GM23248 (cell line): ENCODE measurements at regions not wholly inside any gene's neighbourhood (a gene's known extent, or its start where the extent isn't known, plus 50 kb on each side); places are given as distances from the start of the nearest gene placed in this dataset.
A peak's percentile ranks its signal among the peaks of the same experiment; 100 is the strongest.

Experiments
- DNase-seq: peaks from one replicate; pipeline ENCODE4 v3.0.0-alpha.2; 2015
- H2AFZ ChIP-seq: fragments of 200-600 bp; sonication (generic); 2 replicates; pipeline ENCODE4 v1.6.1; 2016; ENCODE audit warnings: antibody characterized with exemption
- H3F3A ChIP-seq: fragments of 200-600 bp; sonication (generic); 2 replicates; pipeline ENCODE4 v1.6.1; 2016; ENCODE audit warnings: mild to moderate bottlenecking, antibody characterized with exemption, mixed run types; ENCODE audit not compliant: insufficient read depth
- H3K27ac ChIP-seq: fragments of 200-600 bp; sonication (generic); 2 replicates; pipeline ENCODE4 v1.5.1; 2016; ENCODE audit warnings: mild to moderate bottlenecking
- H3K27me3 ChIP-seq: fragments of 200-600 bp; sonication (generic); replicated peaks from 2 replicates; pipeline ENCODE4 v1.6.1; 2016; ENCODE audit warnings: mild to moderate bottlenecking; ENCODE audit not compliant: insufficient read depth
- H3K36me3 ChIP-seq: fragments of 200-600 bp; sonication (generic); 2 replicates; pipeline ENCODE4 v1.6.1; 2016; ENCODE audit warnings: low read depth, mild to moderate bottlenecking
- H3K4me1 ChIP-seq: fragments of 200-600 bp; sonication (generic); 2 replicates; pipeline ENCODE4 v1.6.1; 2016; ENCODE audit warnings: mild to moderate bottlenecking; ENCODE audit not compliant: insufficient read depth
- H3K4me2 ChIP-seq: fragments of 200-600 bp; sonication (generic); one replicate; pipeline ENCODE4 v1.6.1; 2016; ENCODE audit warnings: mild to moderate bottlenecking; ENCODE audit not compliant: unreplicated experiment
- H3K4me3 ChIP-seq: fragments of 200-600 bp; sonication (generic); 2 replicates; pipeline ENCODE4 v1.5.1; 2016; ENCODE audit warnings: mild to moderate bottlenecking
- H3K79me2 ChIP-seq: fragments of 200-600 bp; sonication (generic); 2 replicates; pipeline ENCODE4 v1.6.1; 2016; ENCODE audit warnings: mild to moderate bottlenecking; ENCODE audit not compliant: insufficient read depth
- H3K9ac ChIP-seq: fragments of 200-600 bp; sonication (generic); 2 replicates; pipeline ENCODE4 v1.6.1; 2016; ENCODE audit warnings: mild to moderate bottlenecking
- H3K9me2 ChIP-seq: fragments of 200-600 bp; sonication (generic); 2 replicates; pipeline ENCODE4 v1.6.1; 2016; ENCODE audit warnings: mixed run types, mild to moderate bottlenecking, moderate library complexity; ENCODE audit not compliant: insufficient read depth
- H3K9me3 ChIP-seq: fragments of 200-600 bp; sonication (generic); one replicate; pipeline ENCODE4 v1.6.1; 2017; ENCODE audit warnings: low read depth
- H4K20me1 ChIP-seq: fragments of 200-600 bp; sonication (generic); 2 replicates; pipeline ENCODE4 v1.6.0; 2016; ENCODE audit not compliant: insufficient read depth
- EZH2 ChIP-seq: fragments of 200-600 bp; sonication (generic); IDR thresholded peaks from 2 replicates; pipeline ENCODE4 v1.6.1; 2018; ENCODE audit warnings: antibody characterized with exemption, mild to moderate bottlenecking; ENCODE audit not compliant: insufficient read depth, poor library complexity, severe bottlenecking
- EZH2phosphoT487 ChIP-seq: fragments of 200-600 bp; sonication (generic); IDR thresholded peaks from 2 replicates; pipeline ENCODE4 v1.6.1; 2018; ENCODE audit warnings: antibody characterized with exemption, moderate library complexity, mild to moderate bottlenecking, low read depth; ENCODE audit not compliant: insufficient read depth
- WGBS, 2 experiments: methylation state at CpG; one replicate each; pipeline ENCODE4 v1.1.6; 2015 to 2017; ENCODE audit warnings: low lambda C conversion rate in 2 of 2, low coverage in 1 of 2; ENCODE audit errors: missing lambda C conversion rate in 2 of 2; 5-methylcytosine and 5-hydroxymethylcytosine counted together
- in situ Hi-C: fragments of 300-500 bp; cut with MboI; formaldehyde crosslinking; loops from 2 replicates; pipeline ENCODE4 v1.15.0; 2020

DNA sequence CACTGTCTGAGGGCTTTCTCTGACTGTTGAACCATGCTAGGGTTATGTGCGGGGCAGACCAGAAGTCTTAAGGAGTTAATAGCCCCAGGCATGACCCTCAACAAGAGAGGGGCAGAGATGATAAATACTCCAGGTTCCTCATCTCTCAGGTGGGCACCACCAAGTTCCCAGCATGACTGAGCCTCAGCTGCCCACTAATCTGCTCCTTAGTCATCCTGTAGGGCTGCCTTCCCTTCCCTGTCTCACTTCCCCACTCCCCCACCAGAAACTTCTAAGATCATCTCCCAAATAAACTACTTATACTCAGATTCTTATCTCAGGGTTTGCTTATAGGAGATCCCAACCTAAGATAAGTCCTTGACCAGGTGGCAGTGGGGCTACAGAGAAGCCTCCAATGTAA is 101.7 kb upstream of the PRNP start:
- Histone ChIP-seq H3K4me3 (no peak overlapping the region), H3K9me3 (no peaks in the 10 kb centered on the region), H3K79me2 (no peaks in the 10 kb centered on the region), H3K9ac (no peak overlapping the region), H3K36me3 (no peaks in the 10 kb centered on the region), H3K9me2 (no peaks in the 10 kb centered on the region), H3K27ac (no peak overlapping the region), H3K4me2 (no peak overlapping the region), H2AFZ (no peak overlapping the region), H4K20me1 (no peaks in the 10 kb centered on the region), H3K4me1 (no peaks in the 10 kb centered on the region), H3F3A (no peaks in the 10 kb centered on the region), H3K27me3 (no peaks in the 10 kb centered on the region)
- no peak for DNase-seq
- in situ Hi-C loops, result no loop called here
- WGBS, 2 experiments, result 80 to 100% methylated on average over 1 of the region's 1 CpG
- TF ChIP-seq EZH2phosphoT487 (no peak), EZH2 (no peak)

DNA sequence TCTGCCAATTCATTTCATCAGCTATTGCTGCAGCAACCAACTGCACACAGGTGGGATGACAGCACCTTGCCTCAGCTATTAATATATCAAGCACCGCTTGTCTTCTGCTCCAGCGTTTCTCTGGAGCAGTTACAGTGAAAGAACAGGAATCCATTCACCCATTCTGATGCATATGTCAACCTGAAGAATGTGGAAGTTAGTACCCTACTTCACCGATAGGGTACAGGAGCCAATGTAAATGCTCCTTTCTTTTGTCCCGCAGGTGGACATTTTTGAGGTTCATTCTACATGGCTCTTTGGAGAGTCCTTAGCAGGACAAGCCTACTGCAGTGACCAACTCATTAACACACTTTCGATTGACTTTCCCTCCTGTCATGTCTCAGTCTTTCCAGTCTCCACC is 104.4 kb upstream of the PRNP start:
- Histone ChIP-seq H3K4me3 (no peak overlapping the region), H3K9me3 (no peaks in the 10 kb centered on the region), H3F3A (no peaks in the 10 kb centered on the region), H3K79me2 (no peaks in the 10 kb centered on the region), H3K27me3 (no peaks in the 10 kb centered on the region), H3K9ac (no peak overlapping the region), H4K20me1 (no peaks in the 10 kb centered on the region), H2AFZ (no peak overlapping the region), H3K4me1 (no peaks in the 10 kb centered on the region), H3K9me2 (no peaks in the 10 kb centered on the region), H3K36me3 (no peaks in the 10 kb centered on the region), H3K4me2 (no peak overlapping the region), H3K27ac (no peak overlapping the region)
- TF ChIP-seq EZH2phosphoT487 (no peak), EZH2 (no peak)
- in situ Hi-C loops, result no loop called here
- 71 to 78% methylated on average over 5 of the region's 5 CpGs for WGBS, 2 experiments
- no peak for DNase-seq

DNA sequence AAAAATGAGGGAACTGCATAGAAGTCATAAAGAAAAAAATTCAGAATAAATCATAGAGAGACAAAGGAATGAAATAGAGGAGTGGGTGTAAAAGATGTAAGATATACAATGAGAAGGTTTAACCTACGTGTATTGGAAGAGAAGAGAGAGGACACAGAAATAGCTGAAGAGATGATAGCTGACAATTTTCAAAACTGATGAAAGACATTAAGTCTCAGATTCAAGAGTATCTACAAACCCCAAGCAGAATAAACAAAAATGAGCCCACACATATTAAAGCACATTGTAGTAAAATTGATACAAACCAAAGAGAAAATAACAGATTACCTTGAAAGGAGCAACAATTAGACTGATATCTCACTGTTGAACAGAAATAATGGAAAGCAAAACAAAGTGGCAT is 107.9 kb upstream of the PRNP start:
- Histone ChIP-seq H3K27ac (no peak overlapping the region), H3K4me2 (no peak overlapping the region), H3K79me2 (no peaks in the 10 kb centered on the region), H2AFZ (no peak overlapping the region), H4K20me1 (no peaks in the 10 kb centered on the region), H3K27me3 (no peaks in the 10 kb centered on the region), H3K36me3 (no peaks in the 10 kb centered on the region), H3K9ac (no peak overlapping the region), H3F3A (peaks cover 16% of the 10 kb centered on the region), H3K9me3 (no peaks in the 10 kb centered on the region), H3K4me1 (peaks cover 14% of the 10 kb centered on the region), H3K4me3 (no peak overlapping the region), H3K9me2 (no peaks in the 10 kb centered on the region)
- WGBS, 2 experiments, result 86 to 92% methylated on average over 1 of the region's 1 CpG
- in situ Hi-C loops, result no loop called here
- no peak for TF ChIP-seq EZH2
- TF ChIP-seq EZH2phosphoT487, result no peak
- no peak for DNase-seq

DNA sequence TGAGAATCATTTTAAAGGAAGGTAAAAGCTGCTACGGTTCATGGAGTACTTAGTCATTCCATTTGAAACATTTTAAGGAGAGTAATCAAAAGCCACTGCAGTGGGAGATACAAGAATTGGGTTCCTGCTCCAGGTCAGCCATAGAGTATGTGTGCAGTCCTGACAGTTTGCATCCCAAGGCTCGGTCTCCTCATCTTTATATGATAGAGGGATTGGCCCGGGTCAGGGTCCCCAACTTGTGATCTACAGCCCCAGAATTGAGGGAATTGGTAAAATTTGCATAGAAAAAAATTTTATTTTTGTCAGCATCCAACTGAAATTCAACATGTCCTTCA is 111.9 kb upstream of the PRNP start:
- Histone ChIP-seq H3K27ac (peak overlapping the region; percentile 86), H3F3A (peaks cover 18% of the 10 kb centered on the region), H3K4me3 (peak overlapping the region; percentile 51), H3K4me1 (peaks cover 22% of the 10 kb centered on the region), H3K9me2 (no peaks in the 10 kb centered on the region), H3K9me3 (no peaks in the 10 kb centered on the region), H3K9ac (peak overlapping the region; percentile 67), H3K79me2 (no peaks in the 10 kb centered on the region), H3K4me2 (peak overlapping the region; percentile 69), H2AFZ (peak overlapping the region; percentile 75), H4K20me1 (no peaks in the 10 kb centered on the region), H3K36me3 (no peaks in the 10 kb centered on the region), H3K27me3 (no peaks in the 10 kb centered on the region)
- 66 to 69% methylated on average over 3 of the region's 3 CpGs for WGBS, 2 experiments
- no peak for TF ChIP-seq EZH2phosphoT487
- TF ChIP-seq EZH2, result no peak
- in situ Hi-C loops, result no loop called here
- DNase-seq, result no peak

DNA sequence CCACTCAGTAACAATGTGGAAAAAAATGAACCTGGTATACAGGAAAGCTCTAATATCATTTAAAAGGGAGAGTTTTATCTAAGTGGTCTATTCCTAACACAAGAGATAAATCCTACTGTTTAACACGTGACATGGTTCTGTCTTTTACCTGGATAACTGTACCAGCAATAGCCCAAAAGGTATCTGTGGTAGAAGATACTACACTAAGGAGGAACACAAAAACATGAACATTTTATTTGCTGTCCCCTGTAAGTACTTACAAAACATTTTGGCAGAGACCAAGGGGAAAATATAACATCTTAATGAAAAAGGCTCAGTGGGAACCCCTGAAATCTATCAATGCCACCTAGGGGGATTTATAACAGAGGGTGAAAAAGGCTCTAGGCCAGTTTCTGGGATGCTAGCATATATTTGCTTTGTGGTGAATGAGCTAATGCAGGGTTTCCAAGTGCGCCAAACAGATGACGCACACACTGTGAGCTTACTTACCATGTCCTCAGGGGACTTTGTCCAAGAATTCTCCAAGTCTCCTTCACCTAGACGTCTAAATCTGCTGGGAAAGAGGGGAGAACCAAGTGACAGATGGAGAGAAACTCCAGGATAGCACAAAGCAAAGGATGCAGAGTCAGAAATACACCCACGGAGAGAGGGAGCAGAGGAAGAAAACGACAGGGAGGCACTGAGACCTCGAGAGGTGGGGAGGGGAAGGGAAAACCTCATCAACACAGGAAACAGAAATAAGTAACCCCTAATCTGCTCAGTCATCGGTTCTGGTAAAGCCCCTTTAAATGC is 112.5 kb upstream of the PRNP start:
- no peaks in the 10 kb centered on the region for H3K27me3 ChIP-seq
- no peaks in the 10 kb centered on the region for H3K79me2 ChIP-seq
- peak overlapping the region; percentile 86 for H3K27ac ChIP-seq
- H4K20me1 ChIP-seq, result no peaks in the 10 kb centered on the region
- in situ Hi-C loops, result no loop called here
- no peaks in the 10 kb centered on the region for H3K9me3 ChIP-seq
- H3K36me3 ChIP-seq, result no peaks in the 10 kb centered on the region
- peaks cover 22% of the 10 kb centered on the region for H3K4me1 ChIP-seq
- TF ChIP-seq EZH2phosphoT487 (no peak), EZH2 (no peak)
- WGBS, 2 experiments, result 24 to 26% methylated on average over 8 of the region's 8 CpGs
- peak overlapping the region; percentile 75 for H2AFZ ChIP-seq
- H3K9me2 ChIP-seq, result no peaks in the 10 kb centered on the region
- H3K4me2 ChIP-seq, result peak overlapping the region; percentile 69
- peaks cover 18% of the 10 kb centered on the region for H3F3A ChIP-seq
- DNase-seq, result peak; percentile 92
- peak overlapping the region; percentile 51 for H3K4me3 ChIP-seq
- peak overlapping the region; percentile 67 for H3K9ac ChIP-seq
